ENCODE measurements at regions not wholly inside any gene's neighbourhood (a gene's known extent, or its start where the extent isn't known, plus 50 kb on each side); places are given as distances from the start of the nearest gene placed in this dataset.

- FAIRE-seq = no peak
These were observed 195.9 kb downstream of the ACKR3 start for GRCh38 chr2:236765478-236765877.

GRCh38 chr2:236766850-236767249 lies 197.2 kb downstream of the ACKR3 start:
- no peak for TF ChIP-seq SPI1 (IDR thresholded peaks at IDR 0.05; ENCODE audit: low read depth, low read length)
- no peak for TF ChIP-seq TAF1 (IDR thresholded peaks at IDR 0.05; ENCODE audit: low read depth, low read length)
- TF ChIP-seq POU2F2 (IDR thresholded peaks at IDR 0.05; ENCODE audit: low read depth, low read length) = no peak
- TF ChIP-seq POLR2AphosphoS5 (IDR thresholded peaks at IDR 0.05; ENCODE audit: low read depth, low read length) = no peak
- TF ChIP-seq PAX5 (IDR thresholded peaks at IDR 0.05; ENCODE audit: insufficient read depth, low read length, severe bottlenecking) = no peak
- no peak for TF ChIP-seq POLR2A (IDR thresholded peaks at IDR 0.05; ENCODE audit: low read depth, low read length)
- DNase-seq (ENCODE audit: insufficient read length, low spot score) = no peak
- FAIRE-seq = no peak

More at GRCh38 chr2:236765478-236765877, 195.9 kb downstream of the ACKR3 start:
- no peak for DNase-seq (ENCODE audit: insufficient read length, low spot score)
- TF ChIP-seq POLR2AphosphoS5 (IDR thresholded peaks at IDR 0.05; ENCODE audit: low read depth, low read length) (no peak), SPI1 (IDR thresholded peaks at IDR 0.05; ENCODE audit: low read depth, low read length) (no peak), POLR2A (IDR thresholded peaks at IDR 0.05; ENCODE audit: low read depth, low read length) (no peak), TAF1 (IDR thresholded peaks at IDR 0.05; ENCODE audit: low read depth, low read length) (no peak), POU2F2 (IDR thresholded peaks at IDR 0.05; ENCODE audit: low read depth, low read length) (no peak), PAX5 (IDR thresholded peaks at IDR 0.05; ENCODE audit: insufficient read depth, low read length, severe bottlenecking) (no peak)

DNA sequence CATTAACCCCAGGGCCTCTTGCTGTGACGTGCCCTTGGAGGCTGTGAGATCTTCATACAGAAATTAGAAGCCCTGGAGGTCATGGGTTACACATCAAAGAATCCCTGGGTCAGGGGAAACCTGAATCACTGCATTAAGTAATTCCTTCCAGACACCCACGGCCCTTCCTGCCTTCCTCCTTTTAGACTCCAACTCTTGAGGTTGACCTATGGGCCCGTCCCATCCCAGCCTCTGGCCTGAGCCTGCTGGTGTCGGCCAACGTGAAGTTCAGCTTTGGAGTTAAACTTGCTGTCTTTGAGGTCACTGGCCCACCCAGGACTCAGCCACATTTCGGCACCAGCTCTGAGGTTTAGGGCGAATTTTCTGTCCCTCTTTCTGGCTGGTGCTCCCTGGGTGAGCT lies 198.3 kb downstream of the ACKR3 start:
- FAIRE-seq (no peak), DNase-seq (ENCODE audit: insufficient read length, low spot score) (no peak)
- TF ChIP-seq SPI1 (IDR thresholded peaks at IDR 0.05; ENCODE audit: low read depth, low read length) (no peak), TAF1 (IDR thresholded peaks at IDR 0.05; ENCODE audit: low read depth, low read length) (no peak)

DNA sequence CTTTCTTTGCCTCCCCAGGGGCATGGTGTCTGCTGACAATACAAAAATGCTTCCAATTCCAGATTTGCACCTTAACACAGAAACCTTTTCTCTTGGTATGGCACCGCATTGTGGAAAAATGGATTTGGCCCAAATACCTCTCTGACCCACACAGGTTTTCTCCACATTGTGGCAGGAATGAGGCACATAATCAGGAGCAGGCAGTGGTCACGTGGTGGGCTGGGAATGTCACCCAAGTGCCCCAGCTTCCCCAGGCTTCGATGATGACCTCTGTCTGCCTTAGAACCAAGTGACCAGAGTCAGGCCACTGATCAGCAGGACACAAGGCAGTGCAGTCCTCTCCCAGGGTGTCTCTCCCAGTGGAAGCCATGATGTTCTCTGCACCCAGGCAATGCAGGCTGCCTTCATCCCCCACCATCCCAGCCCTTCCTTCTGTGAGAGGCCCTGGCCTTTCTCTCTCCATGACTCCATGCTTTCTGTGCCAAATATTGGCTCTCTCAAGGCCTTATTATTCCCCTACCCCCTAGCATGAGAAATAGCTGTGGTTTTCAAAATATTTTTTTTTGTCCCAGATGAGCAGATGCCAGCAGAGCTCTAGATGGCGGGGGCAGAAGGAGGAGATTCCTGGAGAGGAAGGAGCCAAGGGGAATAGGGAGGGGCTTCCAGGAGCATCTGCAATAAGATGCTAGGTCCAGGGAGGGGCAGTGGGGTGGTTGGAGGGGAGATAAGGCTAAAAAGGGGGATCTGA lies 198.9 kb downstream of the ACKR3 start:
- FAIRE-seq (no peak), DNase-seq (ENCODE audit: insufficient read length, low spot score) (no peak)
- TF ChIP-seq POLR2AphosphoS5 (IDR thresholded peaks at IDR 0.05; ENCODE audit: low read depth, low read length) = no peak
- TF ChIP-seq POLR2A (IDR thresholded peaks at IDR 0.05; ENCODE audit: low read depth, low read length) = no peak
- TF ChIP-seq PAX5 (IDR thresholded peaks at IDR 0.05; ENCODE audit: insufficient read depth, low read length, severe bottlenecking) = no peak
- TF ChIP-seq POU2F2 (IDR thresholded peaks at IDR 0.05; ENCODE audit: low read depth, low read length) = no peak
- no peak for TF ChIP-seq TAF1 (IDR thresholded peaks at IDR 0.05; ENCODE audit: low read depth, low read length)
- TF ChIP-seq SPI1 (IDR thresholded peaks at IDR 0.05; ENCODE audit: low read depth, low read length) = no peak

DNA sequence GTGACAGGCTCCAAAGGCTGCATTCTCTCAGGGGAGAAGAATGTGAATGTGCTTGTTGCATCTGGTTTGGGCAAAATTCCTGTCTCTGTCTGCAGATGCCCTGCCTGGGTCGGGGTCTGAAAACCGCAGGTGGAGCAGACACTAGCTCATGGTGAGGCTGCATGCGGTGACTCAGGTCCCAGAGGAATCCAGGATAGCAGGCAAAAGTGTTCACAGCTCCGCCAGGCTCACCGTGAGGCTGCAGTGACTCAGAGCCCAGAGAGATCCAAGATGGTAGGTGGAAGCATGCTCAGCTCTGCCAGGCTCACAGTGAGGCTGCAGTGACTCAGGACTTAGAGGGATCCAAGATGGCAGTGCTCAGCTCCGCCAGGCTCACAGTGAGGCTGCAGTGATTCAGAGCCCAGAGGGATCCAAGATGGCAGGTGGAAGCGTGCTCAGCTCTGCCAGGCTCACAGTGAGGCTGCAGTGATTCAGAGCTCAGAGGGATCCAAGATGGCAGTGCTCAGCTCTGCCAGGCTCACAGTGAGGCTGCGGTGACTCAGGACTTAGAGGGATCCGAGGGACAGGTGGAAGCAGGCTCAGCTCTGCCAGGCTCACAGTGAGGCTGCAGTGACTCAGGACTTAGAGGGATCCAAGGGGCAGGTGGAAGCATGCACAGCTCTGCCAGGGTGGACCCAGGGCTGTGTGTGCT lies 200.5 kb downstream of the ACKR3 start:
- FAIRE-seq (no peak), DNase-seq (ENCODE audit: insufficient read length, low spot score) (no peak)
- TF ChIP-seq POLR2A (IDR thresholded peaks at IDR 0.05; ENCODE audit: low read depth, low read length) (no peak), SPI1 (IDR thresholded peaks at IDR 0.05; ENCODE audit: low read depth, low read length) (no peak), TAF1 (IDR thresholded peaks at IDR 0.05; ENCODE audit: low read depth, low read length) (no peak), POU2F2 (IDR thresholded peaks at IDR 0.05; ENCODE audit: low read depth, low read length) (no peak), PAX5 (IDR thresholded peaks at IDR 0.05; ENCODE audit: insufficient read depth, low read length, severe bottlenecking) (no peak), POLR2AphosphoS5 (IDR thresholded peaks at IDR 0.05; ENCODE audit: low read depth, low read length) (no peak)

DNA sequence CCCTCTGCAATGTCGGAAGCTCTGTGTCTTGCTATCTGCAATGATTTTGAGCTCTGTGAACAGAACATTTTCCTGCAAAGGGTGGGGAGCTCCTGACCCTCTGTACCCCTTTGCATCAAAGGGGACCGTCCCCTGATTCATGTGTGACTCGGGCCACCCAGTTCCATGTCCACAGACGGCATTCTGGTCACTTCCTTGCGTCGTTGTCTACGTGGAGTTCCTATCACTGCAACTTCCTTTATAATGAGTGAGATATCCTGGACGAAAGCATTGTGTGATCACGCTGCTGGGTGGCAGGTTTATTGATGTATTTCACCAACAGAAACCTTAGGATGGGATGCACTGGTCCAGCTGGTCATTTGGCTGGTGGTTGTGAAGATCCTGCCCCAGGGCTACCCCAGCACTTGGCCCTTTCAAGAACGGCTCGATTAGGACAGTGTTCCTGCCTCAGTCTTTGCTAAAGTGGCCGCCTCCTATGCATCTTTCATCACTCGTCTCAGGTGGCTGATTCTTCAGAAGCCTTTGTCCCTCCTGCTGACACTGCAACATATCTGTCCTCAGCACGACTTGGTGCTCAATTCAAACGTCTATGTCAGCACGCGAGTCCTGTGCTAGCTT lies 202.7 kb downstream of the ACKR3 start:
- no peak for FAIRE-seq
- TF ChIP-seq POLR2AphosphoS5 (IDR thresholded peaks at IDR 0.05; ENCODE audit: low read depth, low read length) (no peak), TAF1 (IDR thresholded peaks at IDR 0.05; ENCODE audit: low read depth, low read length) (no peak), PAX5 (IDR thresholded peaks at IDR 0.05; ENCODE audit: insufficient read depth, low read length, severe bottlenecking) (no peak), SPI1 (IDR thresholded peaks at IDR 0.05; ENCODE audit: low read depth, low read length) (no peak), POLR2A (IDR thresholded peaks at IDR 0.05; ENCODE audit: low read depth, low read length) (no peak), POU2F2 (IDR thresholded peaks at IDR 0.05; ENCODE audit: low read depth, low read length) (no peak)
- no peak for DNase-seq (ENCODE audit: insufficient read length, low spot score)

- DNase-seq (ENCODE audit: insufficient read length, low spot score) (no peak), FAIRE-seq (no peak)
- TF ChIP-seq TAF1 (IDR thresholded peaks at IDR 0.05; ENCODE audit: low read depth, low read length) (no peak), SPI1 (IDR thresholded peaks at IDR 0.05; ENCODE audit: low read depth, low read length) (no peak), POLR2A (IDR thresholded peaks at IDR 0.05; ENCODE audit: low read depth, low read length) (no peak), PAX5 (IDR thresholded peaks at IDR 0.05; ENCODE audit: insufficient read depth, low read length, severe bottlenecking) (no peak), POU2F2 (IDR thresholded peaks at IDR 0.05; ENCODE audit: low read depth, low read length) (no peak), POLR2AphosphoS5 (IDR thresholded peaks at IDR 0.05; ENCODE audit: low read depth, low read length) (no peak)
These were observed 203.6 kb downstream of the ACKR3 start for GRCh38 chr2:236773206-236773605.

- no peak for TF ChIP-seq POLR2AphosphoS5 (IDR thresholded peaks at IDR 0.05; ENCODE audit: low read depth, low read length)
- TF ChIP-seq POLR2A (IDR thresholded peaks at IDR 0.05; ENCODE audit: low read depth, low read length) = no peak
- TF ChIP-seq PAX5 (IDR thresholded peaks at IDR 0.05; ENCODE audit: insufficient read depth, low read length, severe bottlenecking) = no peak
- TF ChIP-seq TAF1 (IDR thresholded peaks at IDR 0.05; ENCODE audit: low read depth, low read length) = no peak
- TF ChIP-seq POU2F2 (IDR thresholded peaks at IDR 0.05; ENCODE audit: low read depth, low read length) = no peak
- no peak for TF ChIP-seq SPI1 (IDR thresholded peaks at IDR 0.05; ENCODE audit: low read depth, low read length)
- FAIRE-seq = no peak
- no peak for DNase-seq (ENCODE audit: insufficient read length, low spot score)
These were observed 204.5 kb downstream of the ACKR3 start for GRCh38 chr2:236774171-236774570.

GRCh38 chr2:236775511-236775910 lies 205.9 kb downstream of the ACKR3 start:
- FAIRE-seq (no peak), DNase-seq (ENCODE audit: insufficient read length, low spot score) (no peak)
- TF ChIP-seq SPI1 (IDR thresholded peaks at IDR 0.05; ENCODE audit: low read depth, low read length) (no peak), POLR2AphosphoS5 (IDR thresholded peaks at IDR 0.05; ENCODE audit: low read depth, low read length) (no peak), POU2F2 (IDR thresholded peaks at IDR 0.05; ENCODE audit: low read depth, low read length) (no peak), TAF1 (IDR thresholded peaks at IDR 0.05; ENCODE audit: low read depth, low read length) (no peak), PAX5 (IDR thresholded peaks at IDR 0.05; ENCODE audit: insufficient read depth, low read length, severe bottlenecking) (no peak), POLR2A (IDR thresholded peaks at IDR 0.05; ENCODE audit: low read depth, low read length) (no peak)
